ENCODE measurements at regions not wholly inside any gene's neighbourhood (a gene's known extent, or its start where the extent isn't known, plus 50 kb on each side); places are given as distances from the start of the nearest gene placed in this dataset.
A peak's percentile ranks its signal among the peaks of the same experiment; 100 is the strongest.

GRCh38 chr7:35520810-35521625 lies 173.9 kb downstream of the HERPUD2 start:
- WGBS (ENCODE audit: insufficient coverage, insufficient read length): no CpG with 5 or more reads among the region's 5 CpGs
- Histone ChIP-seq H3K27me3 (ENCODE audit: control insufficient read depth, insufficient read depth, low read length) (no peaks in the 10 kb centered on the region), H3K9me3 (ENCODE audit: control insufficient read depth, insufficient read depth, low read length) (no peaks in the 10 kb centered on the region), H3K36me3 (ENCODE audit: control insufficient read depth, insufficient read depth, low read length) (no peaks in the 10 kb centered on the region), H3K4me3 (ENCODE audit: low read length) (no peak overlapping the region), H3K27ac (ENCODE audit: low read length) (no peak overlapping the region), H3K4me1 (ENCODE audit: control insufficient read depth, insufficient read depth, low read length) (no peaks in the 10 kb centered on the region)
- no peak for DNase-seq (ENCODE audit: low read depth, low spot score)

GRCh38 chr7:35519971-35520809 lies 174.7 kb downstream of the HERPUD2 start:
- DNase-seq (ENCODE audit: low read depth, low spot score): peak; percentile 33
- no peak overlapping the region for H3K27ac ChIP-seq (ENCODE audit: low read length)
- WGBS (ENCODE audit: insufficient coverage, insufficient read length): no CpG with 5 or more reads among the region's 14 CpGs
- H3K4me1 ChIP-seq (ENCODE audit: control insufficient read depth, insufficient read depth, low read length): no peaks in the 10 kb centered on the region
- no peaks in the 10 kb centered on the region for H3K27me3 ChIP-seq (ENCODE audit: control insufficient read depth, insufficient read depth, low read length)
- no peak overlapping the region for H3K4me3 ChIP-seq (ENCODE audit: low read length)
- no peaks in the 10 kb centered on the region for H3K36me3 ChIP-seq (ENCODE audit: control insufficient read depth, insufficient read depth, low read length)
- no peaks in the 10 kb centered on the region for H3K9me3 ChIP-seq (ENCODE audit: control insufficient read depth, insufficient read depth, low read length)

- Histone ChIP-seq H3K4me1 (ENCODE audit: control insufficient read depth, insufficient read depth, low read length) (no peaks in the 10 kb centered on the region), H3K36me3 (ENCODE audit: control insufficient read depth, insufficient read depth, low read length) (no peaks in the 10 kb centered on the region), H3K4me3 (ENCODE audit: low read length) (no peak overlapping the region), H3K27me3 (ENCODE audit: control insufficient read depth, insufficient read depth, low read length) (no peaks in the 10 kb centered on the region), H3K9me3 (ENCODE audit: control insufficient read depth, insufficient read depth, low read length) (no peaks in the 10 kb centered on the region), H3K27ac (ENCODE audit: low read length) (no peak overlapping the region)
- DNase-seq (ENCODE audit: low read depth, low spot score): no peak
- WGBS (ENCODE audit: insufficient coverage, insufficient read length): no CpG with 5 or more reads among the region's 3 CpGs
These were observed 176.2 kb downstream of the HERPUD2 start for GRCh38 chr7:35518767-35519166.

- WGBS (ENCODE audit: insufficient coverage, insufficient read length): no CpG with 5 or more reads among the region's 1 CpG
- Histone ChIP-seq H3K4me1 (ENCODE audit: control insufficient read depth, insufficient read depth, low read length) (no peaks in the 10 kb centered on the region), H3K27ac (ENCODE audit: low read length) (no peak overlapping the region), H3K27me3 (ENCODE audit: control insufficient read depth, insufficient read depth, low read length) (no peaks in the 10 kb centered on the region), H3K9me3 (ENCODE audit: control insufficient read depth, insufficient read depth, low read length) (no peaks in the 10 kb centered on the region), H3K36me3 (ENCODE audit: control insufficient read depth, insufficient read depth, low read length) (no peaks in the 10 kb centered on the region), H3K4me3 (ENCODE audit: low read length) (no peak overlapping the region)
- no peak for DNase-seq (ENCODE audit: low read depth, low spot score)
These were observed 178.4 kb downstream of the HERPUD2 start for GRCh38 chr7:35516498-35516897.

DNA sequence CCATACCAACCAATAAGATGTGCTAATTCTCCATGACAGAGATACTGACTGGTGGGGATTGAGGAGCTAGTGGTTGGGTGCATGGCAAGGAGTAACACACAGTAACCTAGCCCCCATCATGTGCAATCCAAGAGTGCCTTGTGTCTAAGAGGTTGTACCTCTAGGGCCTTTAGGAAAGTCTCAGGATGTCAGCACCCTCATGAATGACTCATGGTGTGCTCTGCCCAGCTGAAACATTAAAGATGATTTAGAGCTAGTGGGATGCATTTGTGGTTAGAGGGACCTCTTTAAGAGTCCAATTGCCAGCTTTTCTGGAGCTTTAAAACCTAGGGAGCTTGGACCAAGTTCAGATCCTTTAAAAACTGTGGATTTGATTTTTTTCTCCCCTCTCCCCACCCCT lies 181.1 kb downstream of the HERPUD2 start:
- no peaks in the 10 kb centered on the region for H3K36me3 ChIP-seq (ENCODE audit: control insufficient read depth, insufficient read depth, low read length)
- H3K27me3 ChIP-seq (ENCODE audit: control insufficient read depth, insufficient read depth, low read length): no peaks in the 10 kb centered on the region
- H3K4me3 ChIP-seq (ENCODE audit: low read length): no peak overlapping the region
- no peak overlapping the region for H3K27ac ChIP-seq (ENCODE audit: low read length)
- DNase-seq (ENCODE audit: low read depth, low spot score): no peak
- H3K9me3 ChIP-seq (ENCODE audit: control insufficient read depth, insufficient read depth, low read length): no peaks in the 10 kb centered on the region
- no peaks in the 10 kb centered on the region for H3K4me1 ChIP-seq (ENCODE audit: control insufficient read depth, insufficient read depth, low read length)

DNA sequence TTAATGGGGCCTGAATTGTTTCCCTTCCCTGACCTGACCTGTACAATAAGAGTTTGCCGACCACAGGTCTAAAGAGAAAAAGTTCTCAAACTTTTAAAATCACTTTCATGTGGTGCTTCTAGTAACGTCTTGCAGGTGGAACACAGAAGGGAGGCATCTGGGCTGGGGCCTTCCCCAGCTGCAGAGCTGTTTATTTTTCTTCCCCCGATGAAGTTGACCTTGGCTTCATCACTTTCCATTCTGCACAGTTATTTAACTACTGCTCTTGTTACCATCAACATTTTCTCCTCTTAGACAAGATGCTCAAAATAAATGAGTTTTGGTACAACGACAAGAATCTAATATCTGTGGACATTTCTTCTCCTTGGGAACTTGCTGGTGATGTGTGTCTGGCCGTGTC lies 181.7 kb downstream of the HERPUD2 start:
- Histone ChIP-seq H3K27ac (ENCODE audit: low read length) (no peak overlapping the region), H3K27me3 (ENCODE audit: control insufficient read depth, insufficient read depth, low read length) (no peaks in the 10 kb centered on the region), H3K4me3 (ENCODE audit: low read length) (no peak overlapping the region), H3K36me3 (ENCODE audit: control insufficient read depth, insufficient read depth, low read length) (no peaks in the 10 kb centered on the region), H3K9me3 (ENCODE audit: control insufficient read depth, insufficient read depth, low read length) (no peaks in the 10 kb centered on the region), H3K4me1 (ENCODE audit: control insufficient read depth, insufficient read depth, low read length) (no peaks in the 10 kb centered on the region)
- no CpG with 5 or more reads among the region's 5 CpGs for WGBS (ENCODE audit: insufficient coverage, insufficient read length)
- no peak for DNase-seq (ENCODE audit: low read depth, low spot score)

DNA sequence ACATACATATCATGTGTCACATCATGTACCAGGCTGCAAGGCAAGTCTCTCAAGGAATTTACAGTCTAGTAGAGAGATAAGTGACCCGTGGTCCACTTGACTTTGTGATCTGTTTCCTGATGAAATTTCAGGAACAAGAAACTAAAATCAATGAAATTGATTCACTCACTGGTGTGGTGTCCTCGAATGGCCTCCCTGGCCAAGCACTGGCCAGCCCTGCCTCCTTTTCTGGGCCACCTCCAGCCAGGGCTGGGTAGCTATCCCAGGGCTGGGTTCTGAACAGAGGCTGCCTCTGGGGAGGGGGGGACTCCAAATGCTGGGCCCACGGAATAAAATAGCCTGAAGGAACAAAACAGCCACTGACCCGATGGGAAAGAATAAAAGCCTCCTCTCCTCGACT lies 182.2 kb downstream of the HERPUD2 start:
- no CpG with 5 or more reads among the region's 5 CpGs for WGBS (ENCODE audit: insufficient coverage, insufficient read length)
- no peak overlapping the region for H3K4me3 ChIP-seq (ENCODE audit: low read length)
- H3K9me3 ChIP-seq (ENCODE audit: control insufficient read depth, insufficient read depth, low read length): no peaks in the 10 kb centered on the region
- no peaks in the 10 kb centered on the region for H3K36me3 ChIP-seq (ENCODE audit: control insufficient read depth, insufficient read depth, low read length)
- no peaks in the 10 kb centered on the region for H3K4me1 ChIP-seq (ENCODE audit: control insufficient read depth, insufficient read depth, low read length)
- DNase-seq (ENCODE audit: low read depth, low spot score): no peak
- H3K27ac ChIP-seq (ENCODE audit: low read length): no peak overlapping the region
- no peaks in the 10 kb centered on the region for H3K27me3 ChIP-seq (ENCODE audit: control insufficient read depth, insufficient read depth, low read length)

DNA sequence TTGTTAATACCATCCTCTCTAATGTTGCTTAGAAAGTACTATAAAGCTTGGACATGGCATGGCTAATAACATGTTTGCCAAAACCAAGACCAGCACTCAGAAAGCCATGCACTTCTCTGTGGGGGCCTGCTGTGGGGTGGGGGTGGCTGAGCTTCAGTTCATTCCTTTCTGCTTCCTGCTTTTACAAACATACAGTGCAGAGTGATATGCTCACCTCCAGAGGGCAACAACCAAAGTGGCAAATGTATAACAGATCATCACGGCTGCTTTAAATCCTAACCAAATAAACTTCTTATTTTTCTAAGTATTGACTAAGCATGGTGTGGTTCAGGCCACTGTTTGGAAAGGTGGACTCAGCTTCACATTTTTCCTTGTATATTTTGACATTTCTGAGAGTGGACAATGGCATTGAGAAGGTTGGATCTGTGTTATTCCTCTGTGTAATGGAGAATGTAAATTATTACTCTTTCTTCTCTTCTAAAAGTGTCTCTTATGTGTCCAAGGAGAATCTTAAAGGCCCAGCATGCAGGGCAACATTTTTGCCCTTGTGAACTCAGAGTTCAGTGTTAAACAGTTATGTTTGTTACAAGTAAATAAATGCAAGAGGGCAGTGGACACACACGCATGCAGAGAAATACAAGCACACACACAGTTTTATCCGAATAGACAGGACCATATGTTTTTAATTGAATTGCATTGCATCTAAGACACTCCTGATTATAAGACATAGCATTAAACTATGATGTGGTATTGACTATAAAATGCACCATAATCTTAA lies 186.1 kb downstream of the HERPUD2 start:
- H3K27ac ChIP-seq (ENCODE audit: low read length): no peak overlapping the region

GRCh38 chr7:35505066-35505465 lies 189.9 kb downstream of the HERPUD2 start:
- no CpG with 5 or more reads among the region's 7 CpGs for WGBS (ENCODE audit: insufficient coverage, insufficient read length)
- Histone ChIP-seq H3K4me3 (ENCODE audit: low read length) (no peak overlapping the region), H3K27ac (ENCODE audit: low read length) (no peak overlapping the region), H3K9me3 (ENCODE audit: control insufficient read depth, insufficient read depth, low read length) (no peaks in the 10 kb centered on the region), H3K36me3 (ENCODE audit: control insufficient read depth, insufficient read depth, low read length) (no peaks in the 10 kb centered on the region), H3K4me1 (ENCODE audit: control insufficient read depth, insufficient read depth, low read length) (0 out of 2 replicates have a peak, but pooled peaks cover 3% of the 10 kb centered on the region), H3K27me3 (ENCODE audit: control insufficient read depth, insufficient read depth, low read length) (no peaks in the 10 kb centered on the region)
- DNase-seq (ENCODE audit: low read depth, low spot score): no peak

More for the DNA sequence above, 186.1 kb downstream of the HERPUD2 start:
- Histone ChIP-seq H3K27me3 (ENCODE audit: control insufficient read depth, insufficient read depth, low read length) (no peaks in the 10 kb centered on the region), H3K4me3 (ENCODE audit: low read length) (no peak overlapping the region), H3K4me1 (ENCODE audit: control insufficient read depth, insufficient read depth, low read length) (0 out of 2 replicates have a peak, but pooled peaks cover 3% of the 10 kb centered on the region), H3K9me3 (ENCODE audit: control insufficient read depth, insufficient read depth, low read length) (no peaks in the 10 kb centered on the region), H3K36me3 (ENCODE audit: control insufficient read depth, insufficient read depth, low read length) (no peaks in the 10 kb centered on the region)
- no CpG with 5 or more reads among the region's 3 CpGs for WGBS (ENCODE audit: insufficient coverage, insufficient read length)
- no peak for DNase-seq (ENCODE audit: low read depth, low spot score)

GRCh38 chr7:35504365-35504764 lies 190.6 kb downstream of the HERPUD2 start:
- no CpG with 5 or more reads among the region's 5 CpGs for WGBS (ENCODE audit: insufficient coverage, insufficient read length)
- H3K36me3 ChIP-seq (ENCODE audit: control insufficient read depth, insufficient read depth, low read length): no peaks in the 10 kb centered on the region
- no peaks in the 10 kb centered on the region for H3K9me3 ChIP-seq (ENCODE audit: control insufficient read depth, insufficient read depth, low read length)
- H3K27ac ChIP-seq (ENCODE audit: low read length): no peak overlapping the region
- no peak overlapping the region for H3K4me3 ChIP-seq (ENCODE audit: low read length)
- 0 out of 2 replicates have a peak, but pooled peaks cover 3% of the 10 kb centered on the region for H3K4me1 ChIP-seq (ENCODE audit: control insufficient read depth, insufficient read depth, low read length)
- no peak for DNase-seq (ENCODE audit: low read depth, low spot score)
- no peaks in the 10 kb centered on the region for H3K27me3 ChIP-seq (ENCODE audit: control insufficient read depth, insufficient read depth, low read length)

Data from iPS DF 6.9 (cell line).